Activated T-cell treated with anti-CD3 and anti-CD28 coated beads, Interleukin-2, amount 50 U/mL, for 24 hours (primary cell): ENCODE measurements at regions not wholly inside any gene's neighbourhood (a gene's known extent, or its start where the extent isn't known, plus 50 kb on each side); places are given as distances from the start of the nearest gene placed in this dataset.
"Not testable (repeated sequence)": the region's sequence is repeated elsewhere in the genome, so short reads cannot be mapped to it uniquely, and the experiment has no call there.

ENCODE experiments used
- DNase-seq: peaks from one replicate; pipeline ENCODE4 v3.0.0-alpha.2; 2020
- H3K27ac Mint-ChIP-seq: 2 replicates; pipeline ENCODE4 v1.8.0; 2020; ENCODE audit warnings: mild to moderate bottlenecking, mixed read lengths
- H3K27me3 Mint-ChIP-seq: 2 replicates; pipeline ENCODE4 v1.8.0; 2020; ENCODE audit warnings: mixed read lengths
- H3K36me3 Mint-ChIP-seq: 2 replicates; pipeline ENCODE4 v1.8.0; 2020; ENCODE audit warnings: low read depth, mixed read lengths
- H3K4me1 Mint-ChIP-seq: 2 replicates; pipeline ENCODE4 v1.8.0; 2020; ENCODE audit warnings: low read depth, mixed read lengths
- H3K4me3 Mint-ChIP-seq: 2 replicates; pipeline ENCODE4 v1.8.0; 2020; ENCODE audit warnings: mild to moderate bottlenecking, moderate library complexity, mixed read lengths
- H3K9me3 Mint-ChIP-seq: 2 replicates; pipeline ENCODE4 v1.8.0; 2020; ENCODE audit warnings: mixed read lengths

DNA sequence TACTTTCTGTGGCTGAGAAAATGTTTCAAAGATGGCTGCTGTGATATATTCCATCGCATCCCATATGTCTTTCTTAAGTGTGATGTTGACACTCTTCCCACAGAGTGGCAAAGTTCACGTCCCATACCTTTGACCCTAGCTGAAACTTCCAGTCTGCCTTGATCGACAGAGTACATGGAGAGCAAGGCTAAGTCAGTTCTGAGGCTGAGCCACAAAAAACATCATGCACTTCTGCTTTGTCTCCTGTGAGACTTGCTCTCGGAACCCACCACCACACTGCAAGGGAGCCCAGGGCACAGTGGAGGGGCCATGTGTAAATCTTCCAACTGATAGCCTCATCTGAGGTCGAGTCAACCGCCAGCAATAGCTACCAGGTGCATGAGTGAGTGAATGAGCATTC lies 431.9 kb upstream of the RUNX1 start:
- no peaks in the 10 kb centered on the region for H3K36me3 Mint-ChIP-seq
- no peak overlapping the region for H3K27ac Mint-ChIP-seq

DNA sequence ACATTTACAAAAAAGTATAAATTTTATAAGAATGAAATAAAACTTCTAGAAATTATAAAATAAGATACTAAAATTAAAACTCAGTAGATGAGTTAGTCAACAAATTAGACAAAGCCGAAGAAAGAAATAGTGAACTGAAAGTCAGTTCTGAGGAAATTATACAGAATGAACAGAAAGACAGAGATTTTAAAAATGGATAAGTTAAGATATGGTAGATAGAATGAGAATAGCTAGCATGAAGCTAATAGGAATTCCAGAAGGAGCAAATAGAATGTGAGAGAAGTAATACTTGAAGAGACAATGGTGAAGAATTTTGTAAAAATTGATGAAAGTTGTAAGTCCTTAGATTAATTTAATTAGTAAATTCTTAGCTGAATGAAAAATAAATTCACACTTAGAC lies 430.4 kb upstream of the RUNX1 start:
- no peak overlapping the region for H3K27ac Mint-ChIP-seq
- H3K27me3 Mint-ChIP-seq = peaks cover 9% of the 10 kb centered on the region
- H3K9me3 Mint-ChIP-seq = peaks cover 2% of the 10 kb centered on the region
- peaks cover 28% of the 10 kb centered on the region for H3K4me1 Mint-ChIP-seq
- H3K4me3 Mint-ChIP-seq = no peak overlapping the region
- no peak for DNase-seq
- H3K36me3 Mint-ChIP-seq = no peaks in the 10 kb centered on the region

More for the DNA sequence above, 431.9 kb upstream of the RUNX1 start:
- Mint-ChIP-seq H3K27me3 (peaks cover 9% of the 10 kb centered on the region), H3K9me3 (peaks cover 2% of the 10 kb centered on the region), H3K4me3 (no peak overlapping the region), H3K4me1 (peaks cover 17% of the 10 kb centered on the region)
- no peak for DNase-seq

DNA sequence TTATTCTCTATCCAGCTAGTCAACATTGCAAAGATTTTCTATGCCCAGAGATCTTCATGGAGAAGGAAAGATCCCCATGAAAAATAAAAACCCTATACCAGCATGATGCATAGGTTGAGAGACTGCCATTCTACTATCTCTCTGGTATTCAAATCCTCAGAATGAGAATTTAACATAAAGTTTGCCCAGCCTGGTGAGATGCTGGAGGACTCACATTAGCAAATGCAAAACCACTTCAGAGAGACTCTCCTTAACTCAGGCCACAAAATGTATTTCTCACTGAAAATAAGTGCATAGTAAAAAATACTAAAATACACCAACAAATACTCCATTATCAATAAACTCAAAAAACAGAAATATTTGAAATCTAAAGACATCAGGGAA lies 430.0 kb upstream of the RUNX1 start:
- Mint-ChIP-seq H3K4me1 (peaks cover 28% of the 10 kb centered on the region), H3K4me3 (no peak overlapping the region), H3K27me3 (peaks cover 9% of the 10 kb centered on the region), H3K36me3 (no peaks in the 10 kb centered on the region), H3K27ac (no peak overlapping the region), H3K9me3 (peaks cover 2% of the 10 kb centered on the region)
- DNase-seq = no peak

DNA sequence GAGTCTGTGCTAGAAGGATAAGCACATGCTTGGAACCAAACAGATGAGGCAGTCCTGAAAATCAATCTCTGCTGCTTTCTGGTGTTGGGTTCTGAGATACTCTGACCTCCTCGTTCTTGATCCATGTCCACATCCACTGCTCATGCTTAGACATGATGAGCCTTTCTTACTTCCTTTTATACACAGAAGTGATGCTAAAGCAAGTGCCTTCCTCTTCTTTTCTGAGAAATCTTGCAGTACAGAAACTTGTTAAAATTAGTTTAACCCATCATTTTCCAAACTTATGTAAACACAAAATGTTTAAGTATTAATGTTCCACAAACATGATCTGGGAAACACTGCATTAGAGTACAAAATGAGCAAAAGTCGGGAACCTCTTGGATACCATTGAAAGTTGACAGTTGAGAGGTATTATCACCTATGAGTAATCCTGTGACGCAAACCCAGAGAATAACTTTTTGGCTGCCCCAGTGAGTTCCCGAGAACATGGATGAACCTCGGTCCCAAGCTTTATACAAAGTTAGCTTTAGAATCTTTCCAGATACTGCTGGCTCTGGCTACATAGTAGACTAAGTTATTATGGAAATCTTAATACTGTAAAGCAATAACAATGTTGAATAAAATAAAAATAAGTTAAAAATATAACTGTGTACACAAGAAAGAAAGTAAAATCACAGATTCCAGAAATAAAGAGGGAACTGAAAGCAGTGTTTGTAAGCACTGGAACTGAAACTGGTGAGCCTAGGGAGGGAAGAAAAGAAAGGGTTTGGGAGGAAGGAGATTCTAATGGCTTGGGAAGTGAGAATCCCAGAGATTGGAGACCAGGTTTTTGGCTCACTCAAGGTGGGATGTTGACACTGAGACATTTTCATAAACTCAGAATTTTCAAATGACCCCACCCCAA lies 429.3 kb upstream of the RUNX1 start:
- H3K4me1 Mint-ChIP-seq = peaks cover 28% of the 10 kb centered on the region
- H3K4me3 Mint-ChIP-seq = no peak overlapping the region
- DNase-seq = no peak
- peaks cover 2% of the 10 kb centered on the region for H3K9me3 Mint-ChIP-seq
- H3K27me3 Mint-ChIP-seq = peaks cover 9% of the 10 kb centered on the region
- H3K27ac Mint-ChIP-seq = no peak overlapping the region
- H3K36me3 Mint-ChIP-seq = no peaks in the 10 kb centered on the region

- Mint-ChIP-seq H3K9me3 (peaks cover 2% of the 10 kb centered on the region), H3K27ac (no peak overlapping the region), H3K4me3 (no peak overlapping the region), H3K36me3 (no peaks in the 10 kb centered on the region), H3K27me3 (peaks cover 9% of the 10 kb centered on the region), H3K4me1 (peaks cover 28% of the 10 kb centered on the region)
- DNase-seq = no peak
Measured at GRCh38 chr21:35477622-35478021, 428.5 kb upstream of the RUNX1 start.

DNA sequence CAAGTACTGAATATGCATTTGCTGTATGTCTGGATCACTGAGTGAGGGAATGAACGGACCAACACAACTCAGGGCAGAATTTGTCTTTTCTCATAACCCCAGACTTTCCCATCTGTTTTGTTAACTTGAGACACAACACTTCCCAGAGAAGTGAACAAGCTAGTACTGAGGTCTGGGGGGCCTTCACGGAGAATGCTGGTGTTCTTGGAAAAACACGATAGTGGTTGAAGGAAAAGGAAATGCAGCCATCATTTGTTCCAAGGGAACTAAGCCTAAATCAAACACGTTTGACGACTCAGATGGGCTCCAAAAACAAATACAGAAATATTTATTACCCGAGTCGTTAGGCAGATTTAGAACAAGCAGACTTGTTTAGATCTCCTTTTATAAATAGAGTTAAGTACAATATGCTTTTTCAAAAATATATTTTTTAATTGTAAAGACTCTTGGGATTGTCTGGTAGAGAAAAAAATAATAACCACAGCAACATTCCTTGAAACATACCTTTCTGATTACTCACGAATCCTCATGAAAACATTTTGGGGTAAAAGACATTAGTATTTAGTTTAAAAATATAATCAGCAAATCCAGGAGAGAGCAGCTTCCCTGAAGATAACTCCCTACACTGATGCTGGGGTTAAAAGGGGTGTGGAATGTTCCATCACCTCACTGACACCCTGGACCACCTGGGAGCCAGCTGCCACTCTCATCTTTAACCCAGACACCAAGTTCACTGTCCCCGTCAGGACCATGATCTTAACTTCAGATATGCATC lies 427.7 kb upstream of the RUNX1 start:
- H3K36me3 Mint-ChIP-seq = no peaks in the 10 kb centered on the region
- DNase-seq = no peak
- no peak overlapping the region for H3K27ac Mint-ChIP-seq
- H3K4me3 Mint-ChIP-seq = no peak overlapping the region
- peaks cover 2% of the 10 kb centered on the region for H3K9me3 Mint-ChIP-seq
- peaks cover 9% of the 10 kb centered on the region for H3K27me3 Mint-ChIP-seq
- peaks cover 26% of the 10 kb centered on the region for H3K4me1 Mint-ChIP-seq

DNA sequence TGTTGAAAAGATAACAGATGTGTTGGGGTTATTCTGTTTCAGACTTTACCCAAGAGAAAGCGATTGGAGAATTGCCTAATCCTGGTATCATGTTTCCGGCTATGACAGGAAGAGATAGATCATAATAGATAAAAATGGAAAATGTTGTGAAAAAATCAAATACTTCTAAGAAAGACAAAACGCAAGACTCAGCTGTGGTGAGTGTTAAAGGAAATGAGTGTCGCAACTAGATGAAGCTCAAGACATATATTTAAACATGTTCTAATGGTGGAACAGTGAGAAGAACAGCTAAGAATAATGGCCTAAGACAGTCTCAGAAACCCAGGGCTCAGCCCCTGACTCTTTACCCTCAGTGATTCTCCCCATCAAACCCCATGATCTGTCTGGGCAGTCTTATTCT lies 426.7 kb upstream of the RUNX1 start:
- peak overlapping the region; percentile 65 for H3K27ac Mint-ChIP-seq
- peaks cover 26% of the 10 kb centered on the region for H3K4me1 Mint-ChIP-seq

DNA sequence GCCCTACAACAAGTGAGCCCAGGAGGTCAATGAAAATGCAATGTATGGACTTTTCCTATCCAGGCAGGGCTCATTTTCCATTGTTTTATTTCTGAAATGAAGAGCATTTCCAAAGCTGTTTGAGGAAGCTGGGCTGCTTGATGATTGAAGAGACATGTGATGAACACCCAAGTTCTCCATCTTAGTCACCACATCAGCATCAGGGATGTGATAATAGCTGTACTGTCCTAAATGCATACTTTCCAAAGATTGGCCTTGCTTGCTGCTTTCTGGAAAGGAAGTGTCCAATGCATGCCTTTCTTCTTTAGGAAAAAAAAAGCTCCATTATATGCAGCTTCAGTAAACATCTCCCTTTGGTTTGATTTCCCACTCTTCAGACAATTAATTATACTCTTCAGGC lies 425.9 kb upstream of the RUNX1 start:
- peaks cover 2% of the 10 kb centered on the region for H3K9me3 Mint-ChIP-seq
- H3K27ac Mint-ChIP-seq = no peak overlapping the region
- H3K4me1 Mint-ChIP-seq = peaks cover 26% of the 10 kb centered on the region
- no peak for DNase-seq
- H3K27me3 Mint-ChIP-seq = peaks cover 9% of the 10 kb centered on the region
- no peak overlapping the region for H3K4me3 Mint-ChIP-seq
- H3K36me3 Mint-ChIP-seq = no peaks in the 10 kb centered on the region

More for the DNA sequence above, 426.7 kb upstream of the RUNX1 start:
- H3K27me3 Mint-ChIP-seq = peaks cover 9% of the 10 kb centered on the region
- no peaks in the 10 kb centered on the region for H3K36me3 Mint-ChIP-seq
- no peak overlapping the region for H3K4me3 Mint-ChIP-seq
- no peak for DNase-seq
- peaks cover 2% of the 10 kb centered on the region for H3K9me3 Mint-ChIP-seq

- Mint-ChIP-seq H3K27me3 (peaks cover 3% of the 10 kb centered on the region), H3K36me3 (no peaks in the 10 kb centered on the region), H3K4me3 (no peak overlapping the region), H3K27ac (no peak overlapping the region), H3K4me1 (peaks cover 22% of the 10 kb centered on the region), H3K9me3 (no peaks in the 10 kb centered on the region)
- DNase-seq = no peak
Measured at GRCh38 chr21:35473496-35473895, 424.4 kb upstream of the RUNX1 start.

- no peaks in the 10 kb centered on the region for H3K36me3 Mint-ChIP-seq
- H3K27ac Mint-ChIP-seq = no peak overlapping the region
- peaks cover 3% of the 10 kb centered on the region for H3K27me3 Mint-ChIP-seq
- peaks cover 7% of the 10 kb centered on the region for H3K4me1 Mint-ChIP-seq
- peaks cover 11% of the 10 kb centered on the region for H3K9me3 Mint-ChIP-seq
- H3K4me3 Mint-ChIP-seq = no peak overlapping the region
- DNase-seq = no peak
Measured at GRCh38 chr21:35470522-35470921, 421.4 kb upstream of the RUNX1 start.

- no peak for DNase-seq
- no peak overlapping the region for H3K27ac Mint-ChIP-seq
- H3K4me3 Mint-ChIP-seq = no peak overlapping the region
- H3K36me3 Mint-ChIP-seq = no peaks in the 10 kb centered on the region
- peaks cover 3% of the 10 kb centered on the region for H3K27me3 Mint-ChIP-seq
- peaks cover 11% of the 10 kb centered on the region for H3K9me3 Mint-ChIP-seq
- H3K4me1 Mint-ChIP-seq = no peaks in the 10 kb centered on the region
Measured at GRCh38 chr21:35469498-35469897, 420.4 kb upstream of the RUNX1 start.

DNA sequence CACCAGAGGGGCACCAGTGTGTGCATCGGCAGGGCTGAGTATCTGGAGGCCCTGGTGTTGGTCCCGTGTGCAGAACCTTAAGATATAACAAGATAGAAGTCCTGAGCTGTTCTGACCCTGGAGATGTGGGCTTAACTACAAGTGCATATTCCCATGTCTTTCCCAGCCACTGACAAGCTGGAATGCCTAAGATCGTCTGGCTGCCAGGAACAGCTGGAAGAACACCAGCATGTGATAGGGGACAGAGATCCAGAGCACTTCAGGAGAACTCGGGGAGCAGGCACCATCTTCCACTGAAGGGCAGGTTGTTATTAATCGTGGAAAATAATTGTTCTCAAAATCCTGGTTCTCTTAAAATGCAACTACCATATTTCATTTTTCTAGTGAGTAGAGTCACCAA lies 419.9 kb upstream of the RUNX1 start:
- no peak for DNase-seq
- Mint-ChIP-seq H3K27me3 (peaks cover 3% of the 10 kb centered on the region), H3K9me3 (peaks cover 11% of the 10 kb centered on the region), H3K36me3 (no peaks in the 10 kb centered on the region), H3K4me3 (no peak overlapping the region), H3K4me1 (no peaks in the 10 kb centered on the region), H3K27ac (no peak overlapping the region)

DNA sequence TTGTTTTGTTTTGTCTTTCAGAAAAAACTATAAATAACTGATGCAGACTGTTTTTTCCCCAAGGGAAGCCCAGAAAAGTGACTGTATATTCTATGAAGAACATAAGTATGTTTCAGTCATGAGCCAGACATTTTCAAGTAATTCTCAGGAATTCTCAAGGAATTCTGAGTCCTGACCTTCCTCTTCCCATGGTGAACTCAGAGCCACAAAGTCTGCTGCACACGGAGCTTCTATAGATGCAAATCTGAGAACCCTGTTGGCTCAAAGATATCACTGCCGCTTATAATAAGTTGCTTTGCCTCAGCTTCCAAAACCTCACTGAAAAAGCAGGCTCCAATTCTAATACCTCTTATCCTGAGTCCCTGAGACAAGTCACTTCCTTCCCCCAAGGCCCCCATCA lies 418.5 kb upstream of the RUNX1 start:
- Mint-ChIP-seq H3K4me3 (no peak overlapping the region), H3K9me3 (peaks cover 11% of the 10 kb centered on the region), H3K4me1 (no peaks in the 10 kb centered on the region), H3K36me3 (no peaks in the 10 kb centered on the region), H3K27ac (no peak overlapping the region), H3K27me3 (peaks cover 3% of the 10 kb centered on the region)
- no peak for DNase-seq

GRCh38 chr21:35466681-35467080 lies 417.6 kb upstream of the RUNX1 start:
- not testable (repeated sequence) for H3K36me3 Mint-ChIP-seq, H3K4me1 Mint-ChIP-seq, H3K27ac Mint-ChIP-seq, H3K27me3 Mint-ChIP-seq, DNase-seq, H3K4me3 Mint-ChIP-seq
- H3K9me3 Mint-ChIP-seq = peaks cover 11% of the 10 kb centered on the region

GRCh38 chr21:35465741-35466140 lies 416.6 kb upstream of the RUNX1 start:
- Mint-ChIP-seq H3K4me3 (no peak overlapping the region), H3K36me3 (no peaks in the 10 kb centered on the region), H3K4me1 (peaks cover 4% of the 10 kb centered on the region), H3K27me3 (no peaks in the 10 kb centered on the region), H3K9me3 (peaks cover 11% of the 10 kb centered on the region), H3K27ac (no peak overlapping the region)
- DNase-seq = no peak
